H1 (cell line): ENCODE measurements at regions not wholly inside any gene's neighbourhood (a gene's known extent, or its start where the extent isn't known, plus 50 kb on each side); places are given as distances from the start of the nearest gene placed in this dataset.

ENCODE experiments used
- CTBP2 ChIP-seq: IDR thresholded peaks from 2 replicates; pipeline ENCODE4 v1.7.0; 2011; ENCODE audit warnings: borderline replicate concordance, mild to moderate bottlenecking, moderate library complexity, mixed read lengths, low read length; ENCODE audit not compliant: insufficient read depth, insufficient read length
- GABPA ChIP-seq: IDR thresholded peaks from 2 replicates; pipeline ENCODE4 v1.6.1; 2011; ENCODE audit warnings: mild to moderate bottlenecking, low read length, moderate library complexity, borderline replicate concordance; ENCODE audit not compliant: insufficient read depth
- MAFK ChIP-seq: IDR thresholded peaks from 2 replicates; pipeline ENCODE4 v1.6.1; 2012; ENCODE audit warnings: low read depth, mild to moderate bottlenecking, improper control_type of control experiment, low read length
- POLR2AphosphoS5 ChIP-seq: IDR thresholded peaks from 2 replicates; pipeline ENCODE4 v1.6.1; 2011; ENCODE audit warnings: low read depth, low read length
- RBBP5 ChIP-seq: IDR thresholded peaks from 2 replicates; pipeline ENCODE4 v1.7.1; 2012; ENCODE audit warnings: low read depth, mild to moderate bottlenecking, inconsistent platforms, low read length, moderate library complexity, borderline replicate concordance
- SIN3A ChIP-seq, 2 experiments: IDR thresholded peaks in 1 of 2; conservative IDR thresholded peaks in 1 of 2; 2 replicates each; pipeline ENCODE4 v1.6.1; 2011 to 2012; ENCODE audit warnings: low read length in 2 of 2, improper control_type of control experiment in 1 of 2, low read depth in 1 of 2, mild to moderate bottlenecking in 1 of 2

- TF ChIP-seq GABPA (no peak), CTBP2 (no peak), POLR2AphosphoS5 (no peak), MAFK (no peak), SIN3A (conservative IDR thresholded peaks at IDR 0.05 in 1 of 2, IDR thresholded peaks at IDR 0.05 in 1 of 2; ENCODE audit: low read depth in 1 of 2, low read length in 2 of 2) (no peak), RBBP5 (no peak)
- TF ChIP-seq, all 59 proteins: peak for 0
Measured at GRCh38 chr1:73859227-73859626, 338.7 kb downstream of the LRRIQ3 start (continued).
